GM19239 (cell line): ENCODE measurements at regions not wholly inside any gene's neighbourhood (a gene's known extent, or its start where the extent isn't known, plus 50 kb on each side); places are given as distances from the start of the nearest gene placed in this dataset.
"Not testable (repeated sequence)": the region's sequence is repeated elsewhere in the genome, so short reads cannot be mapped to it uniquely, and the experiment has no call there.

ENCODE experiments used
- DNase-seq: peaks from one replicate; pipeline ENCODE4 v3.0.0; 2011; ENCODE audit warnings: low spot score; ENCODE audit not compliant: insufficient read length
- FAIRE-seq: peaks from 2 replicates; lab custom pipeline; 2011; peaks lifted over from hg19 to GRCh38; lab: Jason Lieb, UNC

DNA sequence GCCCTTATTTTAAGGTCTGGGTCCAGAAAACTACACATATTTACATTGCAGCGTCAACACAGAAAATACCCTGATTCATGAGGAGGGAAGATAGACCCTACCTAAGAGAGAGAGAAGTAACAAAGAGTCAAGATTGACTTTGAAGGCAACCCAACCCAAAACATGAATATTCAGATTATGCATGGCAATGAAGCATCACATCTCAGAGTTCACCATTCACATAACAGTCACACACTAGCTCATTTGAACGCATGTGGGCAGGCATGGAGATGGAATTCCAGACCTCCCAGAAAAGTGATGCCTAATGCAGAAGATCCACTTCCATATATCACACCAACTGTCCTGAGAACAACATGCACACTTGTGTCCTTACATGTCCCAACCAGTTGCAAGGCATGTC, 190.1 kb upstream of the ITGA1 start:
- DNase-seq (no peak), FAIRE-seq (no peak)

DNA sequence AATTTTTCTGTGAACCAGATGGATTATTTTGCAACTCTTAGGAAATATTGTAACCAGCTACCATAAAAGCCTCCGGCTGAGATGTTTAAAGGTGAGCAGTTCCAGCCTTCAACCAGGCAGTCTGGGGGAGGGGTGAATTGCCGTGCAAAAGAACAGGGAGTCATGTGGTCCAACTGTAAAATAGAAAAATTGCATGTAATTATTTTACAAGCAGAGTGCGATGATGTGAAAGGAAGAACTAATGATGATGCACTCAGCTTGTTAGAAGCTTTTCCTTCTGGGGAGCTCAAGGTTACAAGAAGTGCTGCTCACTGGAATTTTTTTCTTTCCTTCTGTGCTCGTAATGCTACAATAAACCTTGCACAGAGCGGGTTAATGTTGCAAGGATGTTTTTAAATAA, 188.7 kb upstream of the ITGA1 start:
- FAIRE-seq, result no peak
- no peak for DNase-seq

DNA sequence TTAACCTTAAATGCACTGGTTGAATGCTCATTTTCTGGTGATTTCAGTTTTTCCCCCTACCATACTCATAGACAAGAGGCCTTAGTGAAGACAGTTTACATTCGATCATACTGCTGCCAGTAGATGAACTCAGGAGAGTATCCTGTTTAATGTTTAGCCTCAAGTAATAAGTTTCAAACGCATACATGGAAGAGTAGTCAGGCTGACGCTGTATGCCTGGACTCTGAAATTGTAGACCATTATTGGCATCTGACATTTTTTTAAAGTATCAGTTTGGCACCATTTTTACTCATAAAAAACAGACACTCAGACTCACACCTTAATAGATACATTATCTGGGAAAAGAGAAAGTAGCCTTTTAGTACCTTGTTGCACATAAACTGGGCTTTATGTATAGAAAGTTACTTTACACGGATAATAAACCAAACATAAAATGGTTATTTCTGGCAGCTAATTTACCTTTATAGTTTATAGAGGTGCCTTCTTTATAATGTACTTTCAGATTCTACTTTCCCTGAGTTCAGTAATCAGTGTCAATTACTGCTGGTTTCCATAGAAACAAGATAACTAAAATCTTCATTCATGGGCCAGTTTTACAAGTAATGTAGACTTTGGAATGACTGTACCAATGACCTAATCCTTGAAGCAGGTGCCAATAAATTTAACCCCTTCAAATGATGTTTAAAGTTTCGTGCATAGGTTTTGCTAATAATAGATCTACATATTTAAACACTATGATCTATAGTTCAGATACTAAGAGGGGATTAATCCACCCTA, 183.8 kb upstream of the ITGA1 start:
- no peak for DNase-seq
- no peak for FAIRE-seq

DNA sequence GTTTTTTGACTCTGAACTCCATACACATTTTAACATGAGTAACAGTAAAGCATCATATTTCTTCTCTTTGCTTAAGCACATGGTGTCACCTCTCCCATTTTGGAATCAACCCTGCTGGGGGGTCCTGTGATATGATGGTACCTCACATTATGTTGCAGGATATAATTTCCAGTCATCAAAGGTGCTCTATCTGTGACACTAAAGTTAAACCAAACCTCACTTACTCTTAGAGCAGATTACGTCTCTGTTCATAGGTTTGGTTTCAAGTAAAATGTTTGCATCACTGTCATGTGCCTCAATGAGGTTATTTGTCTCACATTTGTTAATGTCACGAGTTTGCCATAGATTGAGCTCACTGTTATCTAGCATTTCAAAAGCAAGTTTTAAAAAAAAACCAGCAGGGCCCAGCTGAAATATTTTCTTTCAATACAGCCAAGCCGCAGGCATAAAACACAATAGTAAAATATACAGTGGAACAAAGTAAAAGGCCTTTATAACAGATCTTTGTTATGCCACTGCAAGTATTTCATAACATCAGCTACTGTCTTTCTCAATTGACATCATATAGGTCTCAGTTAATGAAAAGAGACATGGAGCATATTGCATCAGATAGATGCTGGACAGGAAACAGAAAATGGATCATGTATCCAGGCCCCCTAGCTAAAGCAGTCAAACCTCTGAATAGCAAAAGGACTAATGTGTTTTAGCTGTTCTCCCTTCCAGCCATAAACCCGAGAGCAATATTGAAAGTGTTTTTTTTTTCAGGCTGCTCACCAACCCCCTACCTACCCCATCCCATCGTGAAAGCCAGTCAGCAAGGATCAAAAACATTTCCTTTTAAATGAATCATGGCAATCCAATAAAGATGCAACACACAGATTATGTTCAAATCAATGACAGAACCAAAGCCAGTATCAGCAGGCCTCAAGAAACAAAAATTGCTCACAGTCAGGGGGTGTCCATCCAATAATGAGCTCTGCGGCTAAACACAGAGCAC, 182.1 kb upstream of the ITGA1 start:
- no peak for FAIRE-seq

GRCh38 chr5:52607227-52607824, 180.4 kb upstream of the ITGA1 start:
- FAIRE-seq (no peak), DNase-seq (no peak)

More for the DNA sequence above, 182.1 kb upstream of the ITGA1 start:
- DNase-seq, result no peak

DNA sequence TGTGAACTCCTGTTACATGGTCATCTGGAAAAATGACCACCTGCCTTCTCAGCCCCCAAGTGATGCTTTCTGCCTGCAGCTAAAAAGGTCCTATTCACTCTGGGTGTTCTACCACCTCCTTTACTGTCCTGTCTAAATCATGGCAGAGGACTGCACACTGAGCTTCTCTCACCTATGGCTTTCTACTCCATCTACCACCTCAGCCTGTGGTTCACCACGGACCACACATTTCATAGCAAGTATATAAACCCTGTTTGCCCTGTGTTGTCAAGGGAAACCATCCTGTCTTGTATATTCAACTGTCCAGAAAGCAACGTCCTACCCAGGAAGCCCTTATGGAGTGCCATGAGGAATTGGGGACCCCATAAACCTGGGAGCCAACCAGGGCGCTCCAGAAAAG, 167.4 kb upstream of the ITGA1 start:
- FAIRE-seq (no peak), DNase-seq (no peak)

- DNase-seq (no peak), FAIRE-seq (no peak)
These were observed 164.4 kb upstream of the ITGA1 start for GRCh38 chr5:52623291-52623690.

GRCh38 chr5:52624291-52624690, 163.4 kb upstream of the ITGA1 start:
- FAIRE-seq, result no peak
- DNase-seq, result no peak

DNA sequence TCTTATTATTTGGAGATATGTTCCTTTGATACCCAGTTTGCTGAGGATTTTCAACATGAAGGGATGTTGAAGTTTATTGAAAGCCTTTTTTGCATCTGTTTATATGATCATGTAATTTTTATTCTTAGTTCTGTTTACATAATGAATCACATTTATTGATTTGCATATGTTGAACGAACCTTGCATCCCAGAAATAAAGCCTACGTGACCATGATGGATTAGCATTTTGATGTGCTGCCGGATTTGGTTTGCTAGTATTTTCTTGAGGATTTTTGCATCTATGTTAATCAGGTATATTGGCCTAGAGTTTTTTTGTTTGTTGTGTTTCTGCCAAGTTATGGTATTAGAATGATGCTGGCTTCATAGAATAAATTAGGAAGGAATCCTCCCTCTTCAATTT, 161.4 kb upstream of the ITGA1 start:
- no peak for FAIRE-seq
- no peak for DNase-seq

GRCh38 chr5:52627740-52628139, 160.0 kb upstream of the ITGA1 start:
- DNase-seq (no peak), FAIRE-seq (no peak)

- DNase-seq, result no peak
- FAIRE-seq, result no peak
These were observed 155.4 kb upstream of the ITGA1 start for GRCh38 chr5:52632281-52632680.

DNA sequence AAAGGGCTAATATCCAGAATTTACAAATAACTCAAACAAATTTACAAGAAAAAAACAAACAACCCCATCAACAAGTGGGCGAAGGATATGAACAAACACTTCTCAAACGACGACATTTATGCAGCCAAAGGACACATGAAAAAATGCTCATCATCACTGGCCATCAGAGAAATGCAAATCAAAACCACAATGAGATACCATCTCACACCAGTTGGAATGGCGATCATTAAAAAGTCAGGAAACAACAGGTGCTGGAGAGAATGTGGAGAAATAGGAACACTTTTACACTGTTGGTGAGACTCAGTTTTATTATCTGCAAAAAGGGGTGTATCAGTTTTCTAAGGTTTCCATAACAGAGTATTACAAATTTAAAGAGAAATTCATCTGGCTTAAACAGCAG, 153.5 kb upstream of the ITGA1 start:
- not testable (repeated sequence) for DNase-seq, FAIRE-seq

- DNase-seq, result no peak
- no peak for FAIRE-seq
These were observed 149.0 kb upstream of the ITGA1 start for GRCh38 chr5:52638732-52639131.

DNA sequence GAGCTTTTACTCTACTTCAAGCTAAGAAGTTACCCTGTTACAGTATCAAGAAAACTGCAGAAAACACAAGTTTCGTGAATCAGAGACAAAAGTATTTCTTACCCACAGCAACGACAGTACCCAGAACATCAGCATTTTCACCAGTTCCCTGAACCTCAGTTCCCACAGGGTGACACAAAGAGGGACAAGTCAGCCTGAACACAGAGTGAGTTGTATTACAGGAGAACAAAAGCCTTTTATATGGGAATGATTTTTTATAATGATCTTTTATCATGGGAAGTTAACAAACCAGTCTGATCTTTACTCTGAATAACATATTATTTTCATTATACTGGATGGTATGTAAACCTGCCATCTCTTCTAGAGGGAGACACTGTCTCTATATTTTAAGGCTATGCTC, 139.0 kb upstream of the ITGA1 start:
- DNase-seq (no peak), FAIRE-seq (no peak)

- DNase-seq (no peak), FAIRE-seq (no peak)
These were observed 132.6 kb upstream of the ITGA1 start for GRCh38 chr5:52655163-52655562.

DNA sequence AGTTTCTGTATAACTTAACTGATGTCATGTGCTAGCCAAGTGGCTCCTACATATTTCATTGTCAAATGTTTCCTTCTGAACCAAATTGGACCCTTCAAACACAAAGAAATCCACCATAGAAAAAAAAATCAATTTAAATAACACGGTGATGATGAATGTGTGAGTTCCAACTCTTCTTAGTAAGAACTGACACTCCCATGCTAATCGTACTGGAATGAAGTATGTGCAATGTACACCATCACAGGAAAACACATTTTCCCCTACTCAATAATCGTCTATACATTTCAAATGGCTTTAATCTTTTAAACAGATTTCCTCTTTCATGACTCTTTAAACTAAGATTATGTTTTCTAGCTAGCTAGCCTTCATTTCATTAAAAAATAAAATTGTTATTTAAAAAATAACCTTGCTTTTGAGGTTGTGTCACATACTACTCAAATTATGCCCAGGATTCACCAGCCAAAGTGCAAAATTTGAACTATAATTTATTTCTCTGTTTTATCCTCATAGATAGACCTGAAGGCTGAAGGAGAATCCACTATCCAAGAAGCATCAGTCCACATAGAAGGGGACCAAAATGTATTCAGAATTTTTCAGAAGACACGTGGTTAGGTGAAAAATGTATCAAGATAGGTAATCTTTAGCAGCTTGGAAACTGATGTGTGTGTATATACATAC, 131.0 kb upstream of the ITGA1 start:
- DNase-seq, result no peak

GRCh38 chr5:52657247-52657645, 130.5 kb upstream of the ITGA1 start:
- DNase-seq (peak; percentile 3), FAIRE-seq (peak; percentile 61)

More for the DNA sequence above, 131.0 kb upstream of the ITGA1 start:
- FAIRE-seq, result no peak

DNA sequence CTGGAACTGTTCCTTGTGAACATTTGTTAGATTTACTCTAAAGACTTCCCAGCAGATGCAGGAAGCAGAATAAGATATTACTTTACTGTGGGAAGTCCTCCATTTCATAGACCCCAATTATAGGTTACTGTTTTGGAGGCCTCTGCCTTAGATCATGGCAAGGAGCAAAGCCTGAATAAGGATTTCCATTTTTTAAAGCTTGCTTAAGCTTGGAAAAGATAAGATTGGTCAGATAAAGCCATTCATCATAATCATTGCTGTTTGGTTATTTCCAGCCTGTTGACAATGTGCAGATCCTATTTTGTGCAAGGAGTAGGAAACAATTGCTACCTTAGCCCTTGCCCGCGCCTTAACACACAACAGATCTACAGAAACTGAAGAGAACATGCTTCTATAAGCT, 129.5 kb upstream of the ITGA1 start:
- FAIRE-seq, result no peak
- no peak for DNase-seq

DNA sequence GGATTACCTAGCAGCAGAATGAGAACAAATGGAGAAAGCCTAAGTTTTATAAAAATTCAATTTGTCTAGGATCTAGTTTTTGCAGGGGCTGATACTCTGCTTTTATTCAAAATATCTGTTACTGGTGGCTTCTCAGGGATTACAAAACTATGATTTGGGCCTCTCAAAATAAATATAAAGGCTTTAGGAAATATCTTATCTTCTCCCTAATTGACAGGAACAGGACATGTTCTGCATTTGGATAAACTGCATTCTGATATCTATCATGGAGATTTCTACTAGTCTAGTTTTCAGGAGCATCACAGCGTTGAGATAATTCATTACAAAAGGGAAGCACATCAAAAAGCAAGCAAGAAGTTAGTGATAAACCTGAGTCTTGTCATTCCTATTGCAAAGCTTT, 127.1 kb upstream of the ITGA1 start:
- FAIRE-seq (no peak), DNase-seq (no peak)

DNA sequence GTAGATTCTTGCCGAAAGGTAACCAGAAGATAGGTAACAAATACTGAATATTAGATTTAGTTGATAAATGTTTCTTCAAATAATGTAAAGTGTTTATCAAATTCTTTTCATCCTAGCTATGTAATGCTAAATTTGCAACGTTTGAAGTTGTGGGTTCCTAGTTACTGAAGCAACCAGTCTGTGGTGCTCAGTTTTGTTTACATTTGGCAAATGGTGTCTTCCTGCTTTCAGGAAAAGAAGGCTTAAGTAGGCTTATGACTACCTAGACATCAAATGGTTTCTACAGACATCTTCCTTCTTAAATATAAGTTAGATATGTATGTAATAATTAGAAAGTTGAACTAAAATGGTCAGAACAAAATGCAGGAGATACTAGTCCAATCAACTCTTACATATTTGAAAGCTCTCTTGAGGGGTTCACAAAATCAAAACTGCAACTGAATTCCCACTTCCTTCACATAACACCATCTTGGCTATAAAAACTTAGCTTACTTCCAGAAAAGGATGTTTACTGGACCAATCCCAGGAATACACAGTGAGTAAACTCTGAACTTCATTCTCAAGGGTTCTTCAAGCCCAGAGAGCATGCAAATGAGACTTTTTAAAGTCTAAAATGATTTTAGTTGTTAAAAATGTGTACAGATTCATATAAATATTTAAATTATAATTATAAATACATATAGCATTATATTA, 125.7 kb upstream of the ITGA1 start:
- no peak for DNase-seq
- FAIRE-seq, result no peak
